Ovary (tissue), 7 donors: ENCODE measurements at regions not wholly inside any gene's neighbourhood (a gene's known extent, or its start where the extent isn't known, plus 50 kb on each side); places are given as distances from the start of the nearest gene placed in this dataset.

ENCODE experiments used
- DNase-seq, 5 donors: peaks; one replicate each; pipeline ENCODE4 v3.0.0-alpha.2; 2019 to 2020
- H3K27ac ChIP-seq, 2 donors: fragments of 200-600 bp; one replicate each; pipeline versions ENCODE4 v1.5.1 to v1.8.0; 2019 to 2022
- H3K27me3 ChIP-seq: fragments of 200-600 bp; one replicate; pipeline ENCODE4 v1.8.0; 2022
- H3K36me3 ChIP-seq: fragments of 200-600 bp; sonication (generic); one replicate; pipeline ENCODE4 v1.5.1; 2019
- H3K4me1 ChIP-seq: one replicate; pipeline ENCODE4 v1.8.1; 2013; ENCODE audit warnings: mild to moderate bottlenecking, moderate library complexity; ENCODE audit not compliant: insufficient read depth
- H3K4me3 ChIP-seq: fragments of 200-600 bp; sonication (generic); one replicate; pipeline ENCODE4 v1.5.1; 2017
- H3K9me3 ChIP-seq, 2 donors: fragments of 200-600 bp in 1 of 2; sonication (generic) in 1 of 2; one replicate each; pipeline versions ENCODE4 v1.5.1 to v1.8.1; 2013 to 2019; ENCODE audit warnings: mild to moderate bottlenecking in 1 of 2, moderate library complexity in 1 of 2
- CTCF ChIP-seq, 3 donors: fragments of 450-650 bp in 2 of 3; fragments of 200-600 bp in 1 of 3; IDR thresholded peaks; one replicate each; pipeline versions ENCODE4 v1.5.1 to v1.8.0; 2016 to 2022; ENCODE audit warnings: antibody characterized with exemption in 3 of 3, mild to moderate bottlenecking in 1 of 3
- EP300 ChIP-seq: sonication (generic); formaldehyde crosslinking; IDR thresholded peaks from one replicate; pipeline ENCODE4 v1.6.1; 2017; ENCODE audit warnings: antibody characterized with exemption
- POLR2A ChIP-seq: fragments of 450-650 bp; IDR thresholded peaks from one replicate; pipeline ENCODE4 v1.6.1; 2017; ENCODE audit warnings: antibody characterized with exemption, mild to moderate bottlenecking, moderate library complexity
- WGBS, 3 donors: extraction: QIAGEN DNeasy Blood & Tissue Kit in 1 of 3; methylation state at CpG; one replicate each; pipeline versions ENCODE4 v1.1.5 to v1.1.7; 2013 to 2017; 5-methylcytosine and 5-hydroxymethylcytosine counted together
- intact Hi-C, 4 donors: fragments of 100-400 bp; cut with DNase I; formaldehyde crosslinking; loops; one replicate each; pipeline versions ENCODE4 v1.11.0 to v1.15.1; 2022 to 2023
- donor health status: DM: no; HTN: no; CAD: no; lungs with moderate emphysema.
- donor health status: DM: no; HTN: no; CAD: no.
- donor health status: Bipolar disorder and iron deficiency.
- donor health status: DM: no; HTN: no; CAD: no.
- donor health status: DM: yes; HTN: yes; CAD: no.

GRCh38 chr9:87146933-87147332, 199.6 kb upstream of the GAS1 start:
- Histone ChIP-seq H3K27me3 (no peaks in the 10 kb centered on the region), H3K9me3 (no peaks in the 10 kb centered on the region), H3K4me3 (no peak overlapping the region), H3K36me3 (no peaks in the 10 kb centered on the region), H3K4me1 (peaks cover 10% of the 10 kb centered on the region), H3K27ac (no peak overlapping the region)
- TF ChIP-seq POLR2A = no peak
- TF ChIP-seq EP300 = no peak
- no peak for TF ChIP-seq CTCF (IDR thresholded peaks at IDR 0.05)
- WGBS, 3 donors = 70 to 81% (median 80%) methylated on average over 7 of the region's 7 CpGs
- DNase-seq = no peak
- intact Hi-C loops = no loop called here

GRCh38 chr9:87147839-87148238, 200.5 kb upstream of the GAS1 start:
- TF ChIP-seq EP300 (no peak), CTCF (IDR thresholded peaks at IDR 0.05) (no peak), POLR2A (no peak)
- Histone ChIP-seq H3K9me3 (no peaks in the 10 kb centered on the region), H3K4me1 (peaks cover 10% of the 10 kb centered on the region), H3K4me3 (no peak overlapping the region), H3K36me3 (no peaks in the 10 kb centered on the region), H3K27ac (peak overlapping the region; percentile 16 to 76), H3K27me3 (no peaks in the 10 kb centered on the region)
- intact Hi-C loops = no loop called here
- DNase-seq = peak in 1 of 5 donors; percentile 23
- whole genome bisulfite sequencing, 3 donors = 93 to 94% (median 94%) methylated on average over 8 of the region's 8 CpGs

GRCh38 chr9:87148331-87149104, 201.2 kb upstream of the GAS1 start:
- 9 to 13% (median 12%) methylated on average over 47 to 49 of the region's 49 CpGs for WGBS, 3 donors
- TF ChIP-seq EP300 = no peak
- TF ChIP-seq CTCF (IDR thresholded peaks at IDR 0.05) = peak in 1 of 3 donors; percentile 15
- peak; percentile 63 to 79 (median 77) for DNase-seq
- no peaks in the 10 kb centered on the region for H3K36me3 ChIP-seq
- peaks cover 10% of the 10 kb centered on the region for H3K4me1 ChIP-seq
- H3K4me3 ChIP-seq = peak overlapping the region; percentile 20
- intact Hi-C loops = no loop called here
- H3K9me3 ChIP-seq = no peaks in the 10 kb centered on the region
- H3K27me3 ChIP-seq = no peaks in the 10 kb centered on the region
- H3K27ac ChIP-seq = peak overlapping the region; percentile 75 to 76

- Histone ChIP-seq H3K4me3 (no peak overlapping the region), H3K27me3 (no peaks in the 10 kb centered on the region), H3K9me3 (no peaks in the 10 kb centered on the region), H3K36me3 (no peaks in the 10 kb centered on the region), H3K4me1 (peaks cover 10% of the 10 kb centered on the region), H3K27ac (no peak overlapping the region)
- TF ChIP-seq EP300 = no peak
- TF ChIP-seq POLR2A = no peak
- intact Hi-C loops = no loop called here
- DNase-seq = no peak
- 71 to 88% (median 87%) methylated on average over 4 of the region's 4 CpGs for WGBS, 3 donors
These were observed 202.5 kb upstream of the GAS1 start for GRCh38 chr9:87149799-87150198.

GRCh38 chr9:87152256-87152655, 204.9 kb upstream of the GAS1 start:
- Histone ChIP-seq H3K36me3 (no peaks in the 10 kb centered on the region), H3K4me1 (peaks cover 10% of the 10 kb centered on the region), H3K27ac (no peak overlapping the region), H3K27me3 (no peaks in the 10 kb centered on the region), H3K9me3 (no peaks in the 10 kb centered on the region), H3K4me3 (no peak overlapping the region)
- 71 to 82% (median 82%) methylated on average over 8 of the region's 8 CpGs for WGBS, 3 donors
- no peak for TF ChIP-seq EP300
- no peak for TF ChIP-seq POLR2A
- no peak for TF ChIP-seq CTCF (IDR thresholded peaks at IDR 0.05)
- intact Hi-C loops = no loop called here
- no peak for DNase-seq
